Germinal center (tissue), 1 donor: ENCODE measurements at regions not wholly inside any gene's neighbourhood (a gene's known extent, or its start where the extent isn't known, plus 50 kb on each side); places are given as distances from the start of the nearest gene placed in this dataset.
"Not testable (repeated sequence)": the region's sequence is repeated elsewhere in the genome, so short reads cannot be mapped to it uniquely, and the experiment has no call there.

Experiments used
- DNase-seq: peaks from one replicate; pipeline ENCODE4 v3.0.0; 2012; ENCODE audit warnings: mixed read lengths, low spot score

DNA sequence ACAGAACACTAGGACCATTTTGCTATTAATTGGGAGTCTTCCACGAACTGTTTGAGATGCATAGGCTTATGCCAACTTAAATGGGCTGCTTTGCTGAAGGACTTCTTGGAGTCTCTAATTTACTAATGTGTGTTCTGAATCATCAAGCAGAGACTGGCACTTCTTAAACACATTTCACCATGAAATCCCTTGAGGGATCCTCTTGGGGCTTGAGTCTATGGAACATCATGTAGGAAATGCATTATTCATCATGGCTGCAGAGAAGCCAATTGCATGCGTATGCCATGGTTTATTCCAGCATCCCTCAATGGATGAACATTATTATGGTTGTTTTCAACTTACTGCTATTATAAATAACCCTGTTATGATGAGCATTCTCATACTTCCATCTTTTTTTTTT is 73.4 kb downstream of the FGD2 start:
- DNase-seq, result no peak

DNA sequence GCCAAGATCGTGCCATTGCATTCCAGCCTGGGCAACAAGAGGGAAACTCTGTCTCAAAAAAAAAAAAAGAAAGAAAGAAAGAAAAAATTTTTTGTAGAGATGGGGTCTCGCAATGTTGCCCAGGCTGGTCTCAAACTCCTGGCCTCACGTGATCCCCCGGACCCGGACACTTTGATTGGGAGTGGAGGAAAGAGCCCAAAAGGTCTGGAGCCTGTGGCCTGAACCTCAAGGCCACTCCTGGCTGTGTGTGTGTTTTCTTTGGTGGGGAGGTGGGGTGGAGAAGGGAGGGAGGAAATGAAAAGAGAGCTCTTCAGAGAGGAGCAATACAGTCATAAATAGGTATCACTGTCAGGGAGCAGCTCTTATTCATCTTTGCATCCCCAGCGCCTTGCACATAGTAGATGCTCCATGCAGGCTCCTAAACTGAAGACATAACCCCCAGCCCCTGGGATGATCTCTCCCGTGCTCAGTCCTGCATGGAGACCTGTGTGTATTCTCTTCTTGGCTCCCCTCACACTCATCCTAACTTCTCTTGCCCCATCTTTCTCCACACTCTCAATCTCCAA is 75.7 kb downstream of the FGD2 start:
- no peak for DNase-seq

DNA sequence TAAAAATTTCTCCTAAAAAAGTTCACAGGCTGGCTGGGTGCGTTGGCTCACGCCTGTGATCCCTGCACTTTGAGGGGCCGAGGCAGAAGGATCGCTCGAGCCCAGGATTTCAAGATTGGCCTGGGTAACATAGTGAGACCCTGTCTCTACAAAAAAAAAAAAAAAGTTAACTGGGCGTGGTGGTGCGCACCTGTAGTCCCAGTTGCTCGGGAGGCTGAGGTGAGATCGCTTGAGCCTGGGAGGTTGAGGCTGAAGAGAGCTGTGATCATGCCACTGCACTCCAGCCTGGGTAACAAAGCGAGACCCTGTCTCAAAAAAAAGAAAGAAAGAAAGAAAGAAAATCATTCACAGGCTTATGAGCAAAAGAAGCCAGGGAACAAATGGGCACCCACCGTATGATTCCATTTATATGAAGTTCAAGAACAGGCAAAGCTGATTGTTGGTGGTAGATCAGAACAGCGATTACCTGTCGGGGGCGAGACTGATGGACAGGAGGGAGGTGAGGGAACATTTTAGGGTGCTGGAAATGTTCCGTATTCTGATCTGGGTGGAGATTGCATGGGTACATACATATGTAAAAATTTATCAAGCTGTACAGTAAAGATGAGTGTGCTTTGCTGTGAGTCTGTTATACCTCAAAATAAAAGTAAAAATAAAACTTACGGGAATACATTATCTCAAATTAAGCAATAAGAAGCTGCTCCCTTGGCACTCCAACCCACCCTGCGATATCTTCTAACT is 77.1 kb downstream of the FGD2 start:
- no peak for DNase-seq

DNA sequence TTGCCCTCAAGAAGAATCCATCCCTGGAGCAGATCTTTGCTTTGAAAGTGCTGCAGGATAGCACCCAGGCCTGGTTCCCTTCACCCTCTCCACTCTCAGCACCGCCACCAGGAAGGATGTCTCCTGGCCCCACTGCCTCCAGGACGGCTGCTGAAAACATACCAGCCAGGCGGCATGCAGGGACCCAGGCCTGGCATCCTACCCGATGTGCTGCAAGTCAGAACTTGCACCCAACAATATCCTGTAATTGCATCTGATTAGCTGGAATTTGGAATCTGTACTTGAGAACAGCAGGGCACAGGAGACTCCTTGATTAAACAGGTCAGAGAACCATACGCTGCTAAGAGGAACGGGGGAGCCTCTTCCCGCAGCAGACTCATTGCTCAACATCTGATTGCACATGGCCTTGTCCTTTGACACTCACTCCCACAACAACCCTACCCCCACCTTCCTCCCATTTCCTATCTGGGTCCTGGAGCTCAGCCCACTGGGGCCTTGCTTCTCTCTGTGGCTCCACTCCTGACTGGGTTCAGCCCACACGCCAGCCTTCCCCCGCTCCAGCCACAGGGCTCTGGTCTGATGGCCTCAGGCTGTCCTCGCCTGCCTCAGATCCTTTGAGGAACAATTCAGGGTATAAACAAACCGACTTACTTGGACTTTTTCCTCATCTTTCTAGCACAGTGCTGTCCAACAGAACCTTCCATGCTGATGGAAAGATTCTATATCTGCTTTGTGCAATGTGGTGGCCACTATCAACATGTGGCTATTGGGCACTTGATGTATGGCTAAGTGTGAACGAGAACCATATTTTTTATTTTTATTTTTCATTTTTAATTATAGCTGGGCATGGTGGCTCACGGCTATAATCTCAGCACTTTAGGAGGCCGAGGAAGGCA is 78.0 kb downstream of the FGD2 start:
- DNase-seq, result no peak

DNA sequence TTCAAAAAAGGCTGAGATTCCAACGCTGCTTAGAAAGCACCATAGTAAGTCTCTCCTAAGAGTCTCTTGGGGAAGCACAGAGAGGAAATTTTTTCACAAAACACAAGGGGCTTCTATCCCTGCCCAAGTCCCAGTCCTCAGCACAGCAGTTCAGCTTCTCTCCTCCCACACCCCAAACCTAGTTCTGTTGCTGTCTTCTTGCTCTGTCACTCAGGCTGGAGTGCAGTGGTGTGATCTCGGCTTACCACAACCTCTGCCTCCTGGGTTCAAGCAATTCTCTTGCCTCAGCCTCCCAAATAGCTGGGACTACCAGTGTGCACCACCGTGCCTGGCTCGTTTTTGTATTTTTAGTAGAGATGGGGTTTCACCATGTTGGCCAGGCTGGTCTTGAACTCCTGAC is 79.2 kb downstream of the FGD2 start:
- not testable (repeated sequence) for DNase-seq

DNA sequence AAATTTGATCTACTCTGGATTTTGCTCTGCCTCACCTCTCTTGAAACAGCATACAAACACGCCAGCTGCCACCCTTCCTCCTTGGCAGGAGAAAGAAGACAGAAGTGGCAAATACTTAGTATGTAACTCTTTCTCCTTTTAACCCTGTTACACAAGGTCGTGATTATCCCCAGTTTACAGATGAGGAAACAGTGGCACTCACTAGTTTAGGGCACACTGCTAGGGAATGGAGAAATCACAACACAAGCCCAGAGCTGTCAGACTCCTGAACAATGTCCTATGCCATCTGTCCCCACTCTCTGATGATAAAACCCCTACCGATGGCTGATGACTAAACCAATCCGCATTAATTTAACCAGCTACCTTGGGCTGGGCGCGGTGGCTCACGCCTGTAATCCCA is 79.7 kb downstream of the FGD2 start:
- DNase-seq, result no peak

DNA sequence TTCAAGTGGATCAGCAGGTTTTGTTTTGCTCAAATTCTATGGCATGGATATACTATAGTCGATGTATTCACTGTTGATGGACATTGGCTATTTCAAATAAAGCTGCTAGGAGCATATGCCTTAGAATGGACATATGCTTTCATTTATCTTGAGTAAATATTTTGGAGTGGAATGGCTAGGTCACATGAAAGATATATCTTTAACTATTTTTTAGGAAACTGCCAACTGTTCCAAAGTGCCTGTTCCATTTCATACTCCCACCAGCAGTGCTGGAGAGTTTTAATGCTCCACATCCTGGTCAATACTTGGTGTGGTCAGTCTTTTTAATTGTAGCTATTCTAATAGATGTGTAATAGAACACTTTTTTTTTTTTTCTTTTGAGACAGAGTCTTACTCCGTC is 81.1 kb upstream of the PIM1 start:
- no peak for DNase-seq

DNA sequence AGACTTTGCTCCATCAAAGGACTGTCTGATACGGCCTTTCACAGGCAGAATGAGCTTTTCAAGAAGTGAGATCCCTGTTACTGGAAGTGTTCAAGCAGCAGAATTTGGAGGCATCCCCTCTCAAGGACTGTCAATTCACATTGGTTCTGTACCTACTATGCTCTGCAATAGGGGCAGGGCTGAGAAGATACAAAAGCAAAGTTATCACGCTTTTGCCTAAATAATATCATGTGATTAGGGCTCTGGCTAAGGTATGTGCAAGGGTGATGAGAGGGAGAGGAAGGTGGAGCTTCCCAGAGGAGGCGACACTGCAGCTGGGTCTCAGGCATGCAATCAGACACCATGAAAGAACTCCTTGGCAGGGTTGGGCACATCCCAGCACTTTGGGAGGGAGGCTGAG is 80.2 kb upstream of the PIM1 start:
- DNase-seq, result no peak

DNA sequence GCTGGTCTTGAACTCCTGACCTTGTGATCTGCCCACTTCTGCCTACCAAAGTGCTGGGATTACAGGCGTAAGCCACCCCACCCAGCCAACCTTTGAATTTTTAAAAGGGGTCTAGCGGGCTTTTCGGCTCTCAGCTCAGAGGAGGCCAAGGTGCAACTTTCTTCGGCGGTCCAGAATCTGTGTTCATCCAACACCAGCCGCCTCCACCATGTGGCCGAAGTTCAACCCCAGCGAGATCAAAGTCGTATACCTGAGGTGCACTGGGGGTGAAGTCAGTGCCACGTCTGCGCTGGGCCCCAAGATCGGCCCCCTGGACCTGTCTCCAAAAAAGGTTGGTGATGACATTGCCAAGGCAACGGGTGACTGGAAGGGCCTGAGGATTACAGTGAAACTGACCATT is 78.8 kb upstream of the PIM1 start:
- not testable (repeated sequence) for DNase-seq

DNA sequence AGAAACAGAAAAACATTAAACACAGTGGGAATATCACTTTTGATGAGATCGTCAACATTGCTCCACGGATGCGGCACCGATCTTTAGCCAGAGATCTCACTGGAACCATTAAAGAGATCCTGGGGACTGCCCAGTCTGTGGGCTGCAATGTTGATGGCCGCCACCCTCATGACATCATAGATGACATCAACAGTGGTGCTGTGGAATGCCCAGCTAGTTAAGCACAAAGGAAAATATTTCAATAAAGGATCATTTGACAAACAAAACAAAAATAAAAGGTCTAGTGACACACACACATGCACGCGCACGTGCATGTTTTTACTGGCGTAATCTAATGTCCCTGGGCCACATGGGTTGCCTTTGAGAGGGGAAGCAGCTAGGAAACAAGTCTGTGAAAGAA is 78.4 kb upstream of the PIM1 start:
- not testable (repeated sequence) for DNase-seq

DNA sequence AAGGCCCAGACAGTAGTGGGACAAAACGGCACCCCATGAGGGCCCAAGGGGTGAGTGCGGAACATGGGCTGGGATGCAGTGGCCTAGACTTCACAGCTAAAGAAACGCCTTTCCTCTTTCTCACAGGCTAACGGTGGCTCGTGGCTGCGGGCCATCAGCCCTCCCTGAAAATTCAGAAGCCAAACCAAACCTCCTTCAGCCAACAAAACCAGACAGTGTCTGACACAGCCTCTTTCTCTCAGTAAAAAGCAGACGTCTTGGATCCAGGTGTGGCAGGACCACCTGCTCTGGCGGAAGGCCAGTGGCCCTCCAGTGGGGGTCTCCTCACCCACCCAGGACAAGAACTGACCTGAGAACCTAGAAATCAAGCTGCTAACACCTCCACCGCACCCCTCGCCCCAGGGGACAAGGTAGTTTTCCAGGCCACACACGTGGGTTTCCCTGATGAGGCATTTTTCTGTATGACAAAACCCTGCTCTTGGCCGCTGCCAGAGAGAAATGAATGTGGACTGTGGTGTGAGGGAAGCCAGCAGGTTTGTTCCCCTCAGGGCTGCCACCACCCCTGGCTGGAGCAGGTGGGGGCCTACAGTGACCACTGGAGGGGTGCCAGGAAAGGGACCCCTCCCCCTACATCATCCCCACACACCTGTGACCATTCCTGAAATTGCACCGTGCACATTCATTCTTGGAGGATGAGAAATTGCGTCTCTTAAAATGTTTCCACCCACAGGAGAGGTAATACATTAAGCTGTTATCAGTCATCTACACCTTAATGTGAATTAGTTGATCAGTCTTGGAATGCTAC is 76.8 kb upstream of the PIM1 start:
- no peak for DNase-seq

DNA sequence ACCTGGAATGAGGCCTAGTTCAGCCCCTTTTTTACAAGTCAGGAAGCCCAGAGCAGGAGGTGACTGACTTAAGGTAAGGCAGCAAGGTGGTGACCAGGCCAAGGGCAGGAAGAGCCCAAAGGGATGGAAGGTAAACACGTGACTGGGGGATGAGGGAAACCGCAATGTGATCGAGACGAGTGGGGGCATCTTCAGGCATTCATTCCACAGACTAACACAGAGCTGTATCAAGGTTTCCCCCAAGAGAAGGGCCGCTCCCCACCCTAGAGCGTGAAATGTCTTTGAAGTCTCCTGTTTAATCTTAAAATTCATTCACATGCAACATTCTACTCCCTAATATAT is 76.3 kb upstream of the PIM1 start:
- no peak for DNase-seq

DNA sequence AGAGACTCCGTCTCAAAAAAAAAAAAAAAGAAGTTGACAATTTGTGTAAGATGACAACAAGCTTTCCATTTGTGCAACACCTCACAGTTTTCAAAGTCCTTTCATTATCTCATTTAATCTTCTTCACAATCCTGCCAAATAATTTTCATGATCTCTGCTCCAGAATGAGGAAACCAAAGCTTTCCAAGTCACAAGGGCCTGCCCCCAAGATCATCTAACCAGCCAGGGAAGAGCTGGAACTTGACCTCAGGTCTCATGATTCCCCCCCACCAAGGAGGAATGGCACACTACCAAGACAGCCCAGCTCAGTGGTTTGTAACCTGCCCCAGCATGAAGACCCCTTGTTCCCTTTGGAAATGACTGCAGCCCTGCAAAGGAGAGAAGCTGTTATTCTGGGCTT is 74.0 kb upstream of the PIM1 start:
- DNase-seq, result no peak

DNA sequence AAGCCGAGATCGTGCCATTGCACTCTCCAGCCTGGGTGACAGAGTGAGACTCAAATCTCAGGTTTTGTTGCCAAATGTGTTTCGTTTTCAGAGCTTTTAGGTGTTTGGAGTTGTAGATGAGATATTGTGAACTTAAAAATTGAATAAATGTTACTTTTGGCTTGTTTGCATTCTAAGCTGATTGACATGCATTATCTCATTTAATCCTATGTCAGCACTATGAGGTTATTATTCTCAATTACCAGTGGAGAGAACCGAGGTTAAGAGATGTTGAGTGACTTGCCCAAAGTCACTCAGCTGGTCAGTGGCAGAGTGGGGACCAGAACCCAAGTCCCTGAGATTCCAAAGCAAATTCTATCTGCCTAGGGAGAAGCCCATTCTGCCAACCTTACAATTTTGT is 72.6 kb upstream of the PIM1 start:
- no peak for DNase-seq

DNA sequence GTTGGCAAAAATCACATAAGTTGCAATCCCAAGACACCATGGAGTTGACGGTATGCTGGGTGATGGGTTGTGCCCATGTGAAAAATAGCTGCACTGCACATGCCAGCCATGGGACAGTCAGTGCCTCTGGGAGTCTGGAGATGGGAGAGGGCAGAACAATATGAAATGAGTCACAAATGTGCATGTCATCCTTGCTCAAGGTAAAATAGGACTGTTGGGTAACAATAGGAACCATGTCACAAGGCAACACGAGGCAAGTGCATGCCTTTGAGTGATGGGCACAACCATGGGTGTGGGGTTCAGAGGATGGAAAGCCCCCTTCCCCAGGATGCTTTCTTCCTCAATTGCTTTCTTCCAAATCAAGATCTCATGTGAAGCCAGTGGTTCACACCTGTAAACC is 70.5 kb upstream of the PIM1 start:
- no peak for DNase-seq

DNA sequence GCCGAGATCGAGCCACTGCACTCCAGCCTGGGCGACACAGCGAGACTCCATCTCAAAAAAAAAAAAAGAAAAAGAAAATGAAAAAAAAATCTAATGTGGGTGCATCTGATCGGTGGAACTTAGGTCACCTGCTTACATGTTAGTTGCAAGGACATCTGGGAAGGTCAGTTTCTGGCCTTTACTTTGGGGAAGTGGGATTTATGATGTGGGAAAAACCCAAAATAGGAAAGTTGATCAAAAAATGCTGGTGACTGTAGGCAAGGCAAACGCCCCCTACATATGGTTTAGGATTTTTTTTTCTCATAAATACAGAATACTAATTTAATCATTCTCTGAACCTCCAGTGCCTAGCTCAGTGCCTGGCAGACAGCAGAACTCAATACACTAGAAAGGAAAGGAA is 69.2 kb upstream of the PIM1 start:
- no peak for DNase-seq

DNA sequence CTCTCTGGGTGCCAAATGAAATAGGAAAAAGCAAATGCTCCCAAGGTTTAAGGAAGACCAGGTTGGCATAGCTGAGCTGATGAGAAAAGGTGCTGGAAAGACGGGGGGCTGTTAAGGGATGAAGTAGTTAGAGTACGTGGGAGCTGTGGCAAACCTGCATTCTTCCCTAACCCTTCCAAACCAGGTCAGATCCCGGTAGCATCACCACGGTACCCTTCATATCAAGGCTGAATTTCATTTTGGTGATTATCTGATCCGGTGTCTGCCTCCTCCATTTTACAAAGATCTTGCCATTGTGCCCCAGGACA is 68.0 kb upstream of the PIM1 start:
- DNase-seq, result no peak

DNA sequence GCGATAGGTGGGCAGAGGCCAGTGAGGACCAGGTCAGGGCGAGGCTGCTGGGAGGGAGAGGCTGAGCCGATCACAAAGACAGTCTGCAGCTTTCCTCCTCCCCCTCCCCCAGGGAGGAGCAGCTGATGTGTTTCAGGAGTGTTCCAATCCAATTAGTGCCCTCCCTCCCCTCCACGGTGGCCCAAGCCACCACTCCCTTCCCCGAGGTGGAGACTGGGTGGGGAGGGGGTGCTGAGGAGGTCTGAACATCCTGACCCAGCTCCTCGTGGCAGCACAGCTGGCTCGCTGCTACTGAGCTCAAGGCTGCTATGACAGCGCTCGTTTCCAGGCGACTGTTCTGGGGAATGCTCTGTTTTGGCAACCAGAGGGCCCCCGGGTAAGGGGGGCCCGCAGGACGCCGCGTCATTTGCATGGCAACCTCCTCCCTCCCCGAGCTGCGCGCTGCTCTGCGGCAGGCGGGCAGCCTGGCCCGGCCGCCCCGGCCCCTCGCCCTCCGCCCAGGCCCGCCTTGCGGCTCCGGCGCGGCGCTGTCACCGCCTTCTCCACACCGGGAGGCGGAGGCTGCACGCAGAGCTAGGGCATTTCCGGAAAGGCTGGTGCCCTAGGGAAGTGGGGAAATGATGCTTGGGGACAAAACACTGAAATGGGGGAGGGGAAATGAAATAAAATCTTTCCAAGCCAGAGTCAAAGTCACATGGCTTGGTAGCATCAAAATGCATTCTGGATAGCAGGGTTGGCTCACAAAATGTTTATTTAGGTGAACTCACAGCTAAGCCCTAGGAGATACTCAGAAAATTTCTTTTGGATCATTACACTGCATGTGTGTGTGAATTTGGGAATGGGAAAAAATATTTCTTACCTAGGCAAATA is 67.4 kb upstream of the PIM1 start:
- DNase-seq, result peak; percentile 87

DNA sequence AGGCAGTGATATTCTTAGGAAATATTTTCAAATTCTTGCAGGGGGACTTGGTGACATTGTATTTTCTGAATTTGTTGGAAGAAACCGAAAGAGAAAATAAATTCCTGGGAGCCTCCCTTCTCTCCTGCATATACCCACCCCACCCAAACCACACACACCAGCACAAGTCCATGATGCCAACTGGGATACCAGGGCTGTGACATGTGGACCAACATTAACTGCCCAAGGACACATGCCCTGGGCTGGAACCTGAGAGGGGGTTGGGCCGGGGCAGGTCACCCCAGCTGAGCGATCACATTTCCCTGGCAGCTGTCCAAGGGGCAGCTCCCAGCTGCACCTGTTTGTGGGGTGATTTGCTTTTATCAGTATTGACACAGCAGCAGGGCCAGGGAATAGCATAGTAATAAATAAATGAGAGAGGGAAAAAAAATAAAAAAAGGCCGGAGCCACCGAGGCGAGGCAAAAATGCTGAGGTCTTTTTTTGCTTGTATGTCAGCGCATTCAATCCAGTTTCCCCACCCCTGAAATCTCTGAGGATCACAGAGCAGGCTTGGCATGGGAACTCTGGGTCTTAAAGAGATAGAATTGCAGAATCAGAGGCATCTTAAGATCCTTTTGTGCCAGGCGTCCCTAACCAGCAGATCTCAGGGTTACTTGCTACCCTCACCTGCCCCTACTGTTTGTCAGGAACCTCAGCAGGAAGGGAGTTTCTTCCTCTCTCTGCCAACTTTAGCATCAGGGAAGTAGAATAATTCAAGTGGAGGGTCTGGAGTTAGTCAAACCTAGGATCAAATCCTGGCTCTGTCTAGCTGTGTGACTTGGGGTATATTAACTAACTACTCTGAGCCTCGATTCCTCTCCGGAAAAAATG is 66.5 kb upstream of the PIM1 start:
- DNase-seq, result no peak

DNA sequence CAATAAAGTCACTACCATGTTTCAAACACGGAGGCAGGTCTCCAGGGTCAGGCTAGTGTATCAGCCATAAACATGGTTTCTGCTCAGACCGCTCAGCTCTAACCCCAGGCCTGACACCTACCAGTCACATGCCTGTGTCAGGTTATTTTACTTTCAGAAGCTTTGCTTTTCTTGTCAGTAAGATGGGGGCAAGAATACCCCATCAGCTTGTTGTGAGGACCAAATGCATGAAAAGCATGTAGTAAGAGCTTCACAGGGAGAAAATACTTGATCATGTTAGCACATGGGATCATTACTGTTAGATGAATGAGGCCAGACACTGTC is 65.2 kb upstream of the PIM1 start:
- no peak for DNase-seq
